H1 (cell line): ENCODE measurements at regions not wholly inside any gene's neighbourhood (a gene's known extent, or its start where the extent isn't known, plus 50 kb on each side); places are given as distances from the start of the nearest gene placed in this dataset.

Source experiments
- CTCF ChIA-PET: fragments of 300-600 bp; sonication (Branson Sonifier 250); formaldehyde crosslinking; loops from one replicate; lab custom pipeline; 2021; ENCODE audit not compliant: partially characterized antibody; lab: Charles Lee
- POLR2A ChIA-PET: fragments of 300-600 bp; sonication (Branson Sonifier 250); formaldehyde crosslinking; loops from one replicate; lab custom pipeline; 2021; ENCODE audit warnings: inconsistent platforms; ENCODE audit not compliant: partially characterized antibody; lab: Charles Lee
- DNase-seq, 2 experiments: peaks; one replicate each; pipeline versions ENCODE4 v3.0.0 to v3.0.0-alpha.2; 2010 to 2022; ENCODE audit warnings: low spot score in 2 of 2, low read depth in 1 of 2, mixed read lengths in 1 of 2
- FAIRE-seq: peaks from 2 replicates; lab custom pipeline; 2011; peaks lifted over from hg19 to GRCh38; lab: Jason Lieb, UNC
- H2AFZ ChIP-seq: 2 replicates; pipeline ENCODE4 v1.8.1; 2012; ENCODE audit warnings: low read length, inconsistent platforms
- H2AK5ac ChIP-seq: 2 replicates; pipeline ENCODE4 v1.6.1; 2013; ENCODE audit warnings: low read depth, low read length
- H2BK120ac ChIP-seq: replicated peaks from 2 replicates; pipeline ENCODE3; 2013; ENCODE audit warnings: low read depth, low read length, inconsistent platforms
- H2BK12ac ChIP-seq: 2 replicates; pipeline ENCODE4 v1.6.1; 2013; ENCODE audit warnings: low read depth, low read length
- H2BK15ac ChIP-seq: 2 replicates; pipeline ENCODE4 v1.6.1; 2013; ENCODE audit warnings: low read length
- H2BK20ac ChIP-seq: 2 replicates; pipeline ENCODE4 v1.6.1; 2013; ENCODE audit warnings: low read length
- H2BK5ac ChIP-seq: 2 replicates; pipeline ENCODE4 v1.6.1; 2013; ENCODE audit warnings: low read depth, low read length
- H3K14ac ChIP-seq: 2 replicates; pipeline ENCODE4 v1.6.1; 2013; ENCODE audit warnings: inconsistent platforms; ENCODE audit not compliant: insufficient read length
- H3K18ac ChIP-seq: 2 replicates; pipeline ENCODE4 v1.6.1; 2013; ENCODE audit warnings: low read length; ENCODE audit errors: extremely low read depth
- H3K23ac ChIP-seq: 2 replicates; pipeline ENCODE4 v1.6.1; 2013; ENCODE audit warnings: inconsistent platforms; ENCODE audit not compliant: insufficient read length
- H3K23me2 ChIP-seq: 2 replicates; pipeline ENCODE4 v1.6.1; 2013; ENCODE audit warnings: low read depth, low read length
- H3K27ac ChIP-seq: 2 replicates; pipeline ENCODE4 v1.6.1; 2011; ENCODE audit warnings: low read depth, low read length, inconsistent platforms
- H3K27me3 ChIP-seq, 4 experiments: replicated peaks in 1 of 4; 1 replicate in 1 of 4; 2 replicates in 3 of 4; pipeline versions ENCODE4 v1.6.1 to v1.8.1; 2011 to 2013; ENCODE audit warnings: low read length in 3 of 4, mild to moderate bottlenecking in 3 of 4, inconsistent platforms in 2 of 4, mixed read lengths in 2 of 4, moderate library complexity in 1 of 4; ENCODE audit not compliant: control insufficient read depth in 3 of 4, insufficient read depth in 3 of 4; ENCODE audit errors: extremely low read depth in 1 of 4
- H3K36me3 ChIP-seq, 4 experiments: 2 replicates each; pipeline versions ENCODE4 v1.6.1 to v1.8.1; 2011 to 2013; ENCODE audit warnings: mild to moderate bottlenecking in 4 of 4, low read length in 3 of 4, moderate library complexity in 2 of 4, control low read depth in 1 of 4, inconsistent platforms in 1 of 4; ENCODE audit not compliant: insufficient read depth in 4 of 4, control insufficient read depth in 2 of 4
- H3K4ac ChIP-seq: replicated peaks from 2 replicates; pipeline ENCODE3; 2013; ENCODE audit warnings: low read length, low read depth, mixed read lengths, inconsistent platforms; ENCODE audit not compliant: insufficient read length
- H3K4me1 ChIP-seq, 4 experiments: replicated peaks in 1 of 4; 1 replicate in 1 of 4; 2 replicates in 3 of 4; pipeline versions ENCODE4 v1.6.1 to v1.8.1; 2011 to 2013; ENCODE audit warnings: low read length in 3 of 4, inconsistent platforms in 2 of 4, mixed read lengths in 1 of 4; ENCODE audit not compliant: insufficient read depth in 4 of 4, control insufficient read depth in 3 of 4
- H3K4me2 ChIP-seq, 2 experiments: 2 replicates each; pipeline versions ENCODE4 v1.6.1 to v1.8.1; 2011 to 2013; ENCODE audit warnings: low read depth in 2 of 2, low read length in 2 of 2, control low read depth in 1 of 2, inconsistent platforms in 1 of 2, mild to moderate bottlenecking in 1 of 2; ENCODE audit not compliant: insufficient read depth in 1 of 2
- H3K4me3 ChIP-seq, 4 experiments: fragments of 200-600, 300-600 bp in 1 of 4; sonication (generic), shearing (Covaris generic), sonication (Bioruptor Twin) in 1 of 4; 2 replicates each; pipeline versions ENCODE4 v1.5.1 to v1.8.1; 2011 to 2016; ENCODE audit warnings: low read length in 4 of 4, low read depth in 3 of 4, control low read depth in 2 of 4, inconsistent platforms in 2 of 4, mild to moderate bottlenecking in 2 of 4, mixed read lengths in 1 of 4, moderate library complexity in 1 of 4; ENCODE audit not compliant: insufficient read depth in 2 of 4; ENCODE audit errors: extremely low read depth in 1 of 4
- H3K56ac ChIP-seq: replicated peaks from 2 replicates; pipeline ENCODE3; 2013; ENCODE audit warnings: low read depth, mild to moderate bottlenecking, mixed read lengths, low read length, inconsistent platforms; ENCODE audit not compliant: insufficient read length
- H3K79me1 ChIP-seq: 2 replicates; pipeline ENCODE4 v1.6.1; 2013; ENCODE audit warnings: low read depth, low read length, control low read depth
- H3K79me2 ChIP-seq, 2 experiments: 2 replicates each; pipeline versions ENCODE4 v1.6.1 to v1.8.1; 2012 to 2013; ENCODE audit warnings: low read length in 2 of 2, mild to moderate bottlenecking in 2 of 2, inconsistent platforms in 1 of 2; ENCODE audit not compliant: insufficient read depth in 2 of 2, control insufficient read depth in 1 of 2
- H3K9ac ChIP-seq, 4 experiments: replicated peaks in 1 of 4; 1 replicate in 1 of 4; 2 replicates in 3 of 4; pipeline versions ENCODE4 v1.6.1 to v1.8.1; 2011 to 2013; ENCODE audit warnings: low read depth in 3 of 4, low read length in 3 of 4, control low read depth in 2 of 4, mild to moderate bottlenecking in 2 of 4, moderate library complexity in 2 of 4, inconsistent platforms in 1 of 4; ENCODE audit errors: extremely low read depth in 1 of 4
- H3K9me3 ChIP-seq, 2 experiments: 2 replicates each; pipeline versions ENCODE4 v1.6.1 to v1.8.1; 2012 to 2013; ENCODE audit warnings: mild to moderate bottlenecking in 2 of 2, moderate library complexity in 2 of 2, control low read depth in 1 of 2, inconsistent platforms in 1 of 2, low read depth in 1 of 2, low read length in 1 of 2, mixed read lengths in 1 of 2; ENCODE audit not compliant: insufficient read depth in 2 of 2
- H4K20me1 ChIP-seq, 2 experiments: replicated peaks in 1 of 2; 2 replicates each; pipeline versions ENCODE3 to v1.8.1; 2011 to 2013; ENCODE audit warnings: inconsistent platforms in 2 of 2, low read length in 2 of 2, mild to moderate bottlenecking in 1 of 2; ENCODE audit not compliant: insufficient read depth in 2 of 2, control insufficient read depth in 1 of 2
- H4K5ac ChIP-seq: 2 replicates; pipeline ENCODE4 v1.6.1; 2013; ENCODE audit warnings: low read length, low read depth, mixed read lengths, inconsistent platforms; ENCODE audit not compliant: insufficient read length
- H4K8ac ChIP-seq: 2 replicates; pipeline ENCODE4 v1.8.0; 2013; ENCODE audit warnings: mild to moderate bottlenecking, moderate library complexity, low read length, inconsistent platforms; ENCODE audit not compliant: insufficient read depth; ENCODE audit errors: extremely low read depth
- H4K91ac ChIP-seq: replicated peaks from 2 replicates; pipeline ENCODE3; 2013; ENCODE audit warnings: low read length, mixed read lengths, inconsistent platforms; ENCODE audit not compliant: insufficient read length
- ATF3 ChIP-seq: IDR thresholded peaks from 2 replicates; pipeline ENCODE4 v1.6.1; 2011; ENCODE audit warnings: low read depth, mild to moderate bottlenecking, low read length; ENCODE audit not compliant: insufficient read depth
- CEBPB ChIP-seq: IDR thresholded peaks from 2 replicates; pipeline ENCODE4 v1.6.1; 2012; ENCODE audit warnings: low read depth, low read length
- CTCF ChIP-seq, 3 experiments: IDR thresholded peaks; 1 replicate in 2 of 3; 2 replicates in 1 of 3; pipeline versions ENCODE4 v1.5.1 to v1.6.1; 2011; ENCODE audit warnings: low read length in 3 of 3, mild to moderate bottlenecking in 3 of 3, inconsistent platforms in 2 of 3, low read depth in 1 of 3, moderate library complexity in 1 of 3; ENCODE audit not compliant: insufficient read depth in 1 of 3; ENCODE audit errors: control extremely low read depth in 1 of 3
- JUN ChIP-seq: IDR thresholded peaks from 2 replicates; pipeline ENCODE4 v1.6.1; 2011; ENCODE audit warnings: low read depth, mild to moderate bottlenecking, improper control_type of control experiment, low read length
- JUND ChIP-seq: IDR thresholded peaks from 2 replicates; pipeline ENCODE4 v1.6.1; 2011; ENCODE audit warnings: mild to moderate bottlenecking, improper control_type of control experiment, low read length
- POU5F1 ChIP-seq: IDR thresholded peaks from 2 replicates; pipeline ENCODE4 v1.6.1; 2011; ENCODE audit warnings: low read depth, mild to moderate bottlenecking, low read length, moderate library complexity
- RFX5 ChIP-seq: IDR thresholded peaks from 2 replicates; pipeline ENCODE4 v1.6.1; 2011; ENCODE audit warnings: low read depth, low read length, improper control_type of control experiment, borderline replicate concordance
- SP1 ChIP-seq: IDR thresholded peaks from 2 replicates; pipeline ENCODE4 v1.6.1; 2011; ENCODE audit warnings: low read depth, low read length
- TBP ChIP-seq: IDR thresholded peaks from 2 replicates; pipeline ENCODE4 v1.6.1; 2011; ENCODE audit warnings: low read depth, low read length, improper control_type of control experiment
- TEAD4 ChIP-seq: IDR thresholded peaks from 2 replicates; pipeline ENCODE4 v1.6.1; 2012; ENCODE audit warnings: low read depth, low read length, inconsistent platforms, mixed read lengths
- WGBS, 2 experiments: shearing (Covaris generic) in 1 of 2; methylation state at CpG; one replicate each; pipeline versions ENCODE4 v1.1.6 to v1.1.7; 2013 to 2015; ENCODE audit warnings: low lambda C conversion rate in 2 of 2, mixed read lengths in 2 of 2, inconsistent platforms in 1 of 2, low coverage in 1 of 2, missing lambda C conversion rate in 1 of 2; ENCODE audit not compliant: insufficient replicate concordance in 2 of 2, insufficient coverage in 1 of 2, insufficient read length in 1 of 2; ENCODE audit errors: extremely low coverage in 1 of 2, missing lambda C conversion rate in 1 of 2; 5-methylcytosine and 5-hydroxymethylcytosine counted together
- TF ChIP-seq, protein P1 (sequence below): IDR thresholded peaks from 2 replicates; pipeline ENCODE4 v1.6.1; 2011; ENCODE audit warnings: low read length, improper control_type of control experiment

GRCh38 chr12:91922674-91923073, 223.0 kb downstream of the BTG1 start:
- ChIA-PET POLR2A (no interaction called here), CTCF (interaction anchor here (1.1 kb wide), 1 partner anchor 11 kb away, joined by 3 read pairs; no protein-coding TSS in a partner anchor)
- TF ChIP-seq CEBPB (no peak), ATF3 (no peak), TEAD4 (no peak), SP1 (no peak), RFX5 (no peak), JUN (no peak), TBP (no peak), POU5F1 (no peak), CTCF (IDR thresholded peaks at IDR 0.05; ENCODE audit: control extremely low read depth in 1 of 3, insufficient read depth in 1 of 3, low read depth in 1 of 3, low read length in 3 of 3) (no peak), JUND (no peak)
- TF ChIP-seq, protein P1, sequence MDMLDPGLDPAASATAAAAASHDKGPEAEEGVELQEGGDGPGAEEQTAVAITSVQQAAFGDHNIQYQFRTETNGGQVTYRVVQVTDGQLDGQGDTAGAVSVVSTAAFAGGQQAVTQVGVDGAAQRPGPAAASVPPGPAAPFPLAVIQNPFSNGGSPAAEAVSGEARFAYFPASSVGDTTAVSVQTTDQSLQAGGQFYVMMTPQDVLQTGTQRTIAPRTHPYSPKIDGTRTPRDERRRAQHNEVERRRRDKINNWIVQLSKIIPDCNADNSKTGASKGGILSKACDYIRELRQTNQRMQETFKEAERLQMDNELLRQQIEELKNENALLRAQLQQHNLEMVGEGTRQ, result no peak

More at GRCh38 chr12:91922674-91923073, 223.0 kb downstream of the BTG1 start:
- Histone ChIP-seq H2BK120ac (no peak overlapping the region), H4K5ac (no peak overlapping the region), H3K79me1 (no peaks in the 10 kb centered on the region), H2AK5ac (no peak overlapping the region), H2BK20ac (no peak overlapping the region), H3K9me3 (peaks cover 0 to 9% of the 10 kb centered on the region in 2 experiments; a peak in 1 of 4 replicates), H3K56ac (no peak overlapping the region), H3K79me2 (no peaks in the 10 kb centered on the region), H2BK15ac (no peak overlapping the region), H3K4me2 (no peak overlapping the region), H3K27me3 (no peaks in the 10 kb centered on the region), H3K9ac (no peak overlapping the region), H3K4me3 (no peak overlapping the region), H3K23me2 (no peaks in the 10 kb centered on the region), H2BK5ac (no peak overlapping the region), H2BK12ac (no peak overlapping the region), H4K20me1 (no peaks in the 10 kb centered on the region), H4K8ac (no peak overlapping the region), H4K91ac (no peak overlapping the region), H3K23ac (no peak overlapping the region), H3K36me3 (no peaks in the 10 kb centered on the region), H3K27ac (no peak overlapping the region), H3K4me1 (no peaks in the 10 kb centered on the region; a peak in 1 of 7 replicates), H3K18ac (no peak overlapping the region), H3K4ac (no peak overlapping the region), H2AFZ (no peak overlapping the region), H3K14ac (no peak overlapping the region)
- FAIRE-seq (no peak), DNase-seq (no peak)
- WGBS, 2 experiments, result 94% methylated on average over 6 of the region's 6 CpGs; no CpG with 5 or more reads in 1 of the 2 experiments
